Activated CD4-positive, alpha-beta T cell treated with anti-CD3 and anti-CD28 coated beads, Interleukin-2, amount 50 U/mL, for 1 hour (primary cell): ENCODE measurements at regions not wholly inside any gene's neighbourhood (a gene's known extent, or its start where the extent isn't known, plus 50 kb on each side); places are given as distances from the start of the nearest gene placed in this dataset.
"Not testable (repeated sequence)": the region's sequence is repeated elsewhere in the genome, so short reads cannot be mapped to it uniquely, and the experiment has no call there.

Experiments
- DNase-seq: peaks from one replicate; pipeline ENCODE4 v3.0.0-alpha.2; 2020

DNA sequence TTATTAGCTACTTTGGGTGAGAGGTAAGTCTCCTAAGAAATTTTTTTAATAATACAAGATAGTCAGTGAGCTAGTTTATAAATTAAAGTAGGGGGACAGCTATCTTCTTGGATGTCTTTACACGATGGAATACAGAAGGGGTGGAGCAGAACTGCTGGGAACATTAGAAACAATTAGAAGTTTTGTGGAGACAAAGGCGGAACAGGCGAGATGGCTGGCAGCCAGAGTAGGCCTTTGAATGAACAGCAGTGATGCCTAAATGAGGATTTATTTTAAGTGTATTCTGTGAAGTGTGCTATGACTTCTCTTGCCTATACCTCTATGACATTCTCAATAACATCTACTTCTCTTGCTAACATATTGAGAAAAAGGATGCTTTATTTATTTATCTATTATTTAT is 1345.3 kb upstream of the SEL1L start:
- no peak for DNase-seq

DNA sequence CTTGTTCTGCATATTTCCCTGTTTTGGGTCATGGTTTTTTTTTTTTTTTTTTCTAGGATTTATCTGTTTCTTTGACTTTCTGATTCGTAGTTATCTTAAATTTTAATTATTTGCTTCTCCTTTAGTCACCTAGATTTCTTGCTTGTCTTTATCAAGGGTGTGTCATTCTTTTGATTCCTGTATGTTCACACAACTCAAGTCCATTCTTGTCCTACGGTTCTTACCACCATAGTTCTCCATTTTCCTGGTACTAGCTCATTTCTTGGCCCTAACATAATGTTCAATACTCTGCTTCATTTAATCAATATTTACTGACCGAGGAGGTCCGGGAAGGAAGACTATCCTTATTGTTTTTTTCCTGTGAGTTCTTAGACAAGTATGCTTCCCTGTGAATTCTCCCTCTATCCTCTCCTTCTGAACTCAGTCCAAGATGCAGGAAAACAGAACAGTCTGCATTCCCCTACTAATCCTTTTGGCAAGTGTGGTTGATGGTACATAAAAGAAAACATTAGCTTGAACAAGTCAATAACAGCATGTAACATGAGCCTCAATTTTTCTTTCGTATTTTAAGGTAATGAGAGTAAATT is 1346.4 kb upstream of the SEL1L start:
- no peak for DNase-seq

DNA sequence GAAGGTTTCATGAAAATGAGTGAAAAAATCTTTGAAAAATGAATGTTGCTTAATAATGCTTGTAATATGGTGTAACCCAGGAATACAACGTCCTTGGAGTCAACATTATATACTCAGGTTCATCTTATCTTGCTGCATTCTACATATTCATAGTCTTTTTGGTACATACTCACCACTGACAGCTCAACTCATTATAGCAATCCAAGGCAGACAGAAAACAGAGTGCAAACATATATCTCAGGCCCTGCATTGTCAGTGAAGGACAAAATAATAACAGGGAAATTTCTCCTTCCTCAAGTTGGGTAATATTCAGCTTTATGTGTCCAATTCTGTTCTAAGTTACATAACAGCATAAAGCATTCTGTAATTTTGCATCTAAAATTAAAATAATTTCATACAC is 1353.0 kb upstream of the SEL1L start:
- DNase-seq: no peak

DNA sequence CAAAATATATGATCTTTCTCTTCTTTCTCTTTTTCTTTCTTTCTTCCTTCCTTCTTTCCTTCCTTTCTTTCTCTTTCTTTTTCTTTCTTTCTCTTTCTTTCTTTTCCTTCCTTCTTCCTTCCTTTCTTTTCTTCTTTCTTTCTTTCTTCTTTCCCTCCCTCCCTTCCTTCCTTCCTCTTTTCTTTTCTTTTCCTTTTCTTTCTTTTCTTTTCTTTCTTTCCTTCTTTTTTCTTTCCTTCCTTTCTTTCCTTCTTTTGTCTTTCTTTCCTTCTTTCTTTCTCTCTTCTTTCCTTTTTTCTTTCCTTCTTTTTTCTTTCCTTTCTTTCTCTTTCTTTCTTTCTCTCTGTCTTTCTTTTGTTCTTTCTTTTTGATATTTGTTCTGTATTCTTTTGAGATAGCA is 1356.0 kb upstream of the SEL1L start:
- no peak for DNase-seq

DNA sequence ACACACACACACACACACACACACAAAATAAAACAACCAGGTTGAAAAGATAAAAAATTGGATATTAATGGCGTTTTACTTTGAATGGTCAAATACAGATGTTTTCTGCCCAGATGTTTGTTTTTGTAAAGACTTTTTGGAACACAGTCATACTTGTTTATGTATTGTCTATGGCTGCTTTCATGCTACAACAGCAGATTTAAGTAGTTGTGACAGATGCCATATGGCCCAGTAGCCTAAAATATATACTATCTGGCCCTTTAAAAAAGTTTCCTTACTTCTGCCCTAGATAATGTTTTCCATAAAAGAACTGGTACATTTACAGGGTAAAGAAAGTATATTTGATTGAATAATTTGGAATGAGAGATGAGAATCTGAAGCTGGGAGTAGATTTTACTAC is 1362.8 kb upstream of the SEL1L start:
- DNase-seq: no peak

DNA sequence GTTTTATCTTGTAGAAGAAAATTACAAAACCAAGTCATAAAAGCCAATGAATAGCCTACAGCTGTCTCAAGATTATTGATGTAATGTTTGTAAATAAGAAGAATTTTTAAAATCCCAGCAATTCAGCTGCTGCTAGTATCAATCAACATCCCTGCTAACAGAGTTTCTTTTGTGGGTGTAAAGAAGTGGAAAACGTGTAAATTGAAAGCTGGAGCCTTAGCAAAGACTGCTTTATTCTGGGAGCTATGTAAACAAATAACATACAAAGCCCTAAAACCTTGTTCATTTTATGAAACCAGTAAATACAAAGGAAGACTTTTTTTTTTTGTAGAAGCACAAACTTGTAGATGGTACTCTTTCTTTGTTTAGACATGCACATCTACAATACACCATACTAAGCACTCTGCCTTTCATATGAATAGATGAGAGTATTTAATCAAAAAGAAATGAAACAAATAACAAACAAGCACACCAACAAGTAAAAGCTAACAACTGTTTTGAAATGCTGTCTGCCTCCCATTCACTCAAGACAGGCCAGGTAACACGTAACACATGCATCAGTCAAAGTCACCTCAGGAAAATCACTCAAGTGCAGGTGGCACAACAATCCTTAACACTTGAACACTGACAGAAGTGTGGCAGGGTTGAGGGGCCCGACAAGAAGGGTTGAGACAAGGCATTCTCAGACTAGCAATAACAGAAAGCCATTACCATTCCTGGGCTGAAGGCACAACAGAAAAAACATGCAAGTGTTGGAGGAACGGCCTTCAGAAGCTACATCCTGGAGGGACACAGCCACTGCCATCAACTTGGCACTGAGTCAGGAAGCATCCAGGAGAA is 1364.0 kb upstream of the SEL1L start:
- no peak for DNase-seq

DNA sequence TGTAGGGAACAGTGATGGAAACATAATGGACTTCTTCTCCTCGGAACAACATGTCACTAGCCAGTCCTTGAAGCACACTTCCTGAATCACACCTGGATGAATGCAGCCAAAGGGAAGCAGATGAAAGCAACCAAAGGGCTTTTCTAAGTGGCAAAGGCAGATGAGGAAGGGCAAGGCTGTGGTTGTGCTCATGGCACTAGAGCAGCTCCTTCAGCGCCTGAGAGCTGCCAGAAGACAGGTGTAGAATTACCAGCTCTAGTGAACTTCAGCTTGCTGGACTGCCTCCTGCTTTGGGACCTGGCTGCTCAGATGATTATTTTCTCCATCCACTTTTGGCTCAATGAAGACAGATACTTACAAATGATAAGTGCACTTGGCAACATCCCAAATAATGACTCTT is 1372.1 kb upstream of the SEL1L start:
- no peak for DNase-seq

DNA sequence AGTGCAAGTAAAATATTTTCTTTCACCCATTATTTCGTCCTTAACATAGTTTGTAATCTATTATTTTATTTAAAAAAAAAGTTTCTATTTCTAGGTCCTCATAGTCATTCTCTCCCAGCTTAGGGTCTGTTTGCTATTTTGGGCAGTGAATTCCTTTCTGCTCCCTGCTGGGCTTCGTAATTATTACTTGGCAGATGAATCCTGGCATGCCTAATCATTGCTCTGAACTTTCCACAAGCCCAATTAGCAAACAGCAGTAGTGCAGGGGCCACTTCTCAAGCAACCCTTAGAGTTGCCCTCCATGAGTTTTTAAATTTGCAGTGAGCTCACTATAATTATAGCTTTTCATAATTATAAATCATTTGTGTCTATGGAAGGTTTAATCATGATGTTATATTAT is 1378.3 kb upstream of the SEL1L start:
- no peak for DNase-seq

DNA sequence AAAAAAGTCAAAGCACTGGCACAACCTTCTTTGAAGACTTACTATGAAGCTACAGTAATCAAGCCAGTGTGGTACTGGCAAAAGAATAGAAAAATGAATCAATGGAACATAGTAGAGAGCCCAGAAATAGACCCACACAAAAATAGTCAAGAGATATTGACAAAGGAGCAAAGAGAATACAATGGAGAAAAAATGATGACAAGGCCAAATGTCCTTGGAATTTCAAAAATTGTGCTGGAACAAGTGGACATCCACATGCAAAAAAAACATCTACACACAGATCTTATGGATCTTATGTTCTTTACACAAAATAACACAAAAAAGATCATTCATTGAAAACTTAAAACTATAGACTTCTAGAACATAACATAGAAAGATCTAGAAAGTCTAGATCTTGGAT is 1379.7 kb upstream of the SEL1L start:
- no peak for DNase-seq

DNA sequence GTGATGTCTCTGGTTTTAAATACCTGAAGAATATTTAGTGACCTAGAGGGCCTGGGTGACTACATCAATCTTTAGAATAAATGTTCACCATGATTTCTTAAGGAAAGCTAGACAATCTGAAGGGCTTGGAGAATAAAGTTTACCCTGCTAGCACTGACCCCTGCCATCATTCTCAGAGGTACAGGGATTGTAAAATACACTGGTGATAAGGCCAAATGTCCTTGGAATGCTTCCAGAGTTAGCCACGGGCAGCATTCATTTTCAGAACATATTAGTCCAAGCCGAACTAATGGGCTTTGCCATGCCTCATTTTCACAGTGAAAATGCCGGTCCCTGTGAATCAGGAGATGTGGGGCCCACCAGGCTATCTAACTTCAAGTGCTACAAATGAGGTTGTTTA is 1381.7 kb upstream of the SEL1L start:
- DNase-seq: no peak

DNA sequence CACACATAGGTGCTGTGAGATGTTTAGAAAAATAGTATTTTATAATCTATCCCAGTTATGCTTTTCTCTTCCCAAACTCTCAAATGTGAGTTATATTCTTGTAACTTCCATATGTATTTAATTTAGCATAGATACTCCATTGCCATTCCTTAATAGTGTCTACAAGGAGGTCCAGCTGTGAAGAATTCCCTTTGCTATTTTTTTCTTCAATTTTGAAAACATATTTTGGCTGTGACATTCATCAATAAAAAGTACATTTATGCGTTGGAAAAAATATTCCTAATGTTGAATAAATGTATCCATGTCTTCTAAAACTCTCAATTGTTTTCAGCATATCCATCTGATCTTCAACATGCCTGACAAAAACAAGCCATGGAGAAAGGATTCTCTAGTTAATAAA is 1402.0 kb upstream of the SEL1L start:
- DNase-seq: no peak

DNA sequence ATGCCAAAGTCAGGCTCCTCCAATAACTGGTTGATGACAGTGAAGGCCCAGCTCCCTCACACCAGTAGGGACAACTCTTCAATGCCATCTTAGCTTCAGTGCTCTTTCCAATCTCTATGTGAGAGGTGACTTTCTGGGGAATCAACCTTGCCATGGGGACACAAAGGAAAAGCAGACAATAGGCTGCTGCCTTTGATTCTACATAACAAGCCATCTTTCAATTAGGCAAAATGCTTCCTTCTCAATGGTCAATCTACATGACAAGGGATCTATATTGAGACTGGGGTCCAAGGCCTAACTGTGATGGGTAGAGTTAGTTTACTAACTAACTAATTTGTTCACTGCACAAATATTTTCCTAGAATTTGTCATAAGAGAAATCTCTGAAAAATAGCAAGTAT is 1417.5 kb upstream of the SEL1L start:
- DNase-seq: no peak

DNA sequence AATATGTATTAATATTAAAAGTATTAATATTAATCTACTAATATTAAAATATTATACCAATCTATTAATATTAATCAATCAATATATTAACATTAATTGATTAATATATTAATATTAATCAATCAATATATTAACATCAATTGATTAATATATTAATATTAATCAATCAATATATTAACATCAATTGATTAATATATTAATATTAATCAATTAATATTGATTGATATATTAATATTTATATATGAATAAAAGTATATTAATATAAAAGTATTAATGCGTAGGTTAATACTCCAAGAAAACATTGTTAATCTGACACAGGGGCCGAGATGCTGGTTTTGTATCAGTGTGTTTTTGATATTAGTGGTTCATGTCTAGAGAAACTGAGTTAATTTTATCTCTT is 1430.1 kb upstream of the SEL1L start:
- no peak for DNase-seq

DNA sequence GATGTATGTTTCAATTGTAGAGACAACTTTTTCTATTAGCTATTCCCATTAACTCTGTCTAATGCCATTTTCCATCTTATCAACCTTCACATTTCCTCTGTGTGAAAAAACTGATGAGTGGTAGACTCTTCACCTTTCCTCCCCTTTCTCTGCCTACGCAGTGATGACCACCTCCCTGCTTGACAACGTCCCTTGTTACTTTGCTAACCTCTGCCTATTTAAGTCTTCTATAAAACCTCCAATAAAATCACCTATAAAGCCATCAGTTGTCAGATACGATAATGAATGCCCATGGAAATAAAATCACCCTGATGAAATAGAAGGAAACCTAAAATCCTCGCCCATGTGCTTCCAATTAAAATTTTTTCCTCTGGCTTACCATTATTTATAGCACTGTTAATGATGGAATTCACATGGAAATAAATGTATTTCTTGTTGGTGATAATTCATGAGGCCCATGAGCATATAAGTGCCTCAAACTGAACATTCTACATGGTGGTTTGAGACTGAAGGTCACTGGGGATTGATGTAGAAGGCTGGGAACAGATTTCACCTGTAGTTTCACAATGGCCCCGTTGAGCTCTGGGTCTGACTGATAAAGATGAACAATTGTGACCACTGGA is 1454.0 kb upstream of the SEL1L start:
- no peak for DNase-seq

DNA sequence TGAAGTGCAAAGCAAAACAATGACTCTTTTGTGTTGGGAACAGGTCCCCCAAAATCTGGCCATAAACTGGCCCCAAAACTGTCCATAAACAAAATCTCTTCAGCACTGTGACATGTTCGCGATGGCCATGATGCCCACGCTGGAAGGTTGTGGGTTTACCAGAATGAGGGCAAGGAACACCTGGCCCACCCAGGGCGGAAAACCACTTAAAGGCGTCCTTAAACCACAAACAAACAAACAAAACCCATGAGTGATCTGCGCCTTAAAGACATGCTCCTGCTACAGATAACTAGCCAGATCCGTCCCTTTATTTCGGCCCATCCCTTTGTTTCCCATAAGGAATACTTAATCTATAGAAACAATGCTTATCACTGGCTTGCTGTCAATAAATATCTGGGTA is 1460.9 kb upstream of the SEL1L start:
- not testable (repeated sequence) for DNase-seq

DNA sequence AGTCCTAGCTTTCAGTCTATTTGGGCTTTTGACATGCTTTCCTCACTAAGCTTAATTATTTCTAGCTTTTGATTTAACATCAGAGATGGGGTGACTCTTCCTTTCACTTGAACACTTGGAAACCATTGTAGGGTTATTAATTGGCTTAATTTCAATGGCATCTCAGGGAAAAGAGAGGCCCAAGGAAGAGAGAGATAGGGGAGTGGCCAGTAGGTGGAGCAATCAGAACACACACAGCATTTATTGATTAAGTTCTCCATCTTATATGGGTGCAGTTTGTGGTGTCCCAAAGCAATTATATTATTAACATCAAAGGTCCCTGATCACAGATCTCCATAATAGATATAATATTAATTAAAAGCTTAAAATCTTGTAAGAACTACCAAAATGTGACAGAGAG is 1466.1 kb upstream of the SEL1L start:
- no peak for DNase-seq

DNA sequence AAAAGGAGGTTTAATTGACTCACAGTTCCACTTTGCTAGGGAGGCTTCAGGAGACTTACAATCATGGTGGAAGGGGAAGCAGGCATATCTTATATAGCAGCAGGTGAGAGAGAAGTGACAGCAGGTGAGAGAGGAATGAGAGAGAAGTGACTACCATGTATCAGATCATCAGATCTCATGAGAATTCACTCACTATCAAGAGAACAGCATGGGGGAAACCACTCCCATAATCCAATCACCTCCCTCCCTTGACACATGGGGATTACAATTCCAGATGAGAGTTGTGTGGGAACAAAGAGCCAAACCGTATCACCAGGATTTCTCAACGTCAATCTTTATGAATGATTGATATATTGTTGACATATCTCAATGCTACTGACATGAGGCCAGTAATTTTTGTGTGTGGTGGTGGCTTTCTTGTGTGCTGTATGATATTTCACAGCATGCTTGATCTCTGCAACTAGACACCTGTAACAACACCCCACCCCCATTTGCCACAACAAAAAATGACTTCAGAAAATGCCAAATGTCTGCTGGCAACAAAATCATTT is 1470.9 kb upstream of the SEL1L start:
- no peak for DNase-seq

DNA sequence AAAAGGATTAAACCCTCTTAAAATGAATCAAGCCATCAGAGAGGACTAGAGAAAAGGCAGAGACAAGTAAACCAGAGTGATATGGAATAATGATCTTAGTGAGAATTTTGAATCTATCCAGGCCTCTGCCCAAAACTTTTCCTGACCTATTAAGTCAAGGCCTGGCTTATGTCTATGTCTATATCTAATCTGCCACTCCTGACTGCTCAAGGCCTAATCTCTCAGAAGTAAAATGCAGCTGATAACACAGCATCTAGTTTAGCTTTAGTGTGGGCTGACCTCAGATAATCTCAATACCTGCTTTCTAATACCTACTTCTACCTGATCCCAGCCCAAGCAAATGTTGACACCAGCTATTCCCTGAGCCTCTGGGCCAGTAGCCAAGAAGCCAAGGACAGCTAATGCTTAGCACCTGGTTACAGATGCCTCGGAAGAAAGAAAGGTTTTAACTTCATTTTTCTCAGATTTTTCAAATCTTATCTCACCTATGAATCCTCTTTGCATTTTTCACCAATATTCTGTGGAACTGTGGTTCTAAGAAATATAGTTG is 1472.5 kb upstream of the SEL1L start:
- no peak for DNase-seq

DNA sequence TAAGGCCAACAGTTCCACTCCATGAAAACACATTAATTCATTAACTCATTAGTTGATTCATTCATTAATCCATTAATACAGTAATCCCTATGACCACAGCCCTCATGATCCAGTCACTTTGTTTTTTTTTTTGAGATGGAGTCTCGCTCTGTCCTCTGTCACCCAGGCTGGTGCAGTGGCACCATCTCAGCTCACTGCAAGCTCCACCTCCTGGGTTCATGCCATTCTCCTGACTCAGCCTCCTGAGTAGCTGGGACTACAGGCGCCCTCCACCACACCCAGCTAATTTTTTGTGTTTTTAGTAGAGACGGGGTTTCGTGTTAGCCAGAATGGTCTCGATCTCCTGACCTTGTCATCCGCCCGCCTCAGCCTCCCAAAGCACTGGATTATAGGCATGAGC is 1473.4 kb upstream of the SEL1L start:
- not testable (repeated sequence) for DNase-seq

DNA sequence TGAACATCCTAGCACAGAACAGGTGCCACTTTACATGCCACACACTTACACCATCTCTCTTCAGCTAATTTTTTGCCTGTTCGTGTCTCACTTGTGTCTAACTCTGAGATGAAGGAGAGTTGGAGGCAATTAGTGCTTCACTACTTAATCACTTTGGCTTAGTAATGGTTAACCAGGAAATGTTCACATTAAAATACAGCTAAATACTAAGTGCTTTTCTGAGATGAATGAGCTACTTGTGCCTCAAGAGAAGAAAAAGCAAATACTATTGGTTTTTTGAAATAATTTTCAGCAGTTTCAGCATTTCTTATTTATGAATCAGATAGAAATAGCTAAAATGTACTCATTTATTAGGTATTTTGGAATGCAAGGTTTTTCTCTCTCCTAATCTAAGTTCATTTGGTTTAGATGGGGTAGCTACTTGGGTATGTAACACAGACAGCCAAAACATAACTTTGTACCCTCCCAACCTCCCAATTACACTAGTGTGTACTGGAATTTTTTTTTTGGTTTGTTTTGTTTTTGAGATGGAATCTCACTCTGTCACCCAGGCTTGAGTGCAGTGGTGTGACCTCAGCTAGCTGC is 1474.1 kb upstream of the SEL1L start:
- no peak for DNase-seq

DNA sequence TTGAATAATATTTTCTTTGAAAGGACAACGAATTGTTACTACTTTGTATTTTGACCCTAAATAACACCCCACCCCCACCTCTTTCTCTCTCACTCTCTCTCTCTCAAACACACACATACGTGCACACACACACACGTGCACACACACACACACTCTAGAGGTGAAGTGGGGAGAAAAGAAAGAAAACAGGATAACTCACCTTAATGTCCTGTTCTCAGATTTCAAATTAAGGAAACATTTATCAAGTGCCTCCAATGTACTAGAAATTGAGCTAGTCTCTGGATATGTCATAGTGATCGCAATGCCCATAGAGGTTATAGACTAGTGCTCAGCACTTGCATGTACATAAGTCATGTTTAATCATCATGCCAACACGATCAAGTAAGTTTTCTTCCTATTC is 1483.6 kb upstream of the SEL1L start:
- no peak for DNase-seq

DNA sequence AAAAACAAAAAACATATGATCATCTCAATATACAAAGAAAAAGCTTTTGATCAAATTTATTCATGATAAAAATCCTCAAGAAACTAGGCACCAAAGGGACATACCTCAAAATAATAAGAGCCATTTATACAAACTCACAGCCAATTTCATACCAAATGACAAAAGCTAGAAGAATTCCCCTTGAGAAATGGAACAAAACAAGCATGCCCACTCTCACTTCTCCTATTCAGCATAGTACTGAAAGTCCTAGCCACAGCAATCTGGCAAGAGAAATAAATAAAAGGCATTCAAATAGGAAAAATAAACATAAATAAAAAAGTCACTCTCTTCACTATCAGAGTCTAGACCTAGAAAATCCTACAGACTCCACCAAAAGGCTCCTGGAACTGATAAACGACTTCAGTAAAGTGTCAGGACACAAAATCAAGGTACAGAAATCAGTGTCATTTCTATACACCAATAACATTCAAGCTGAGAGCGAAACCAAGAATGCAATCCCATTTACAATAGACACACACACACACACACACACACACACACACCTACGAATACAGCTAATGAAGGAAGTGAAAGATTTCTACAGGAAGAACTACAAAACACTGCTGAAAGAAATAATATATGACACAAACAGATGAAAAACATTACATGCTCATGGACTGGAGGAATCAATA is 1486.2 kb upstream of the SEL1L start:
- DNase-seq: no peak

DNA sequence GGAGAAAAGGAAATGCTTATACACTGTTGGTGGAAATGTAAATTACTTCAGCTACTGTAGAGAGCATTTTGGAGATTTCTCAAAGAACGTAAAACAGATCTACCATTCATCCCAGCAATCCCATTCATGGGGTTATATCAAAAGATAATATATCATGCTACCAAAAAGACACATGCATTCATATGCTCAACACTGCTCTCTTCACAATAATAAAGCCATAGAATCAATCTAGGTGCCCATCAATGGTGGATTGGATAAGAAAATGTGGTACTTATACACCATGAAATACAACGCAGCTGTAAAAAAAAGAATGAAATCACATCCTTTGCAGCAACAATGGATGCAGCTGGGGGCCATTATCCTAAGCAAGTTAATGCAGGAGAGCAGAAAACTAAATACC is 1487.7 kb upstream of the SEL1L start:
- no peak for DNase-seq
